Endothelial cell (in vitro differentiated cells): ENCODE measurements at regions not wholly inside any gene's neighbourhood (a gene's known extent, or its start where the extent isn't known, plus 50 kb on each side); places are given as distances from the start of the nearest gene placed in this dataset. TPM values are rescaled to one million over a fixed set of nuclear protein-coding genes. Genes with fewer than 3 reads are reported as not detected.

ENCODE experiments used
- DNase-seq: peaks from one replicate; pipeline ENCODE4 v3.0.0; 2021; ENCODE audit warnings: low spot score
- H3K27ac Mint-ChIP-seq: one replicate; pipeline ENCODE4 v1.8.0; 2021; ENCODE audit warnings: mixed read lengths, inconsistent platforms; ENCODE audit not compliant: unreplicated experiment
- H3K27me3 Mint-ChIP-seq: one replicate; pipeline ENCODE4 v1.8.0; 2021; ENCODE audit warnings: mild to moderate bottlenecking, moderate library complexity, mixed read lengths, inconsistent platforms; ENCODE audit not compliant: unreplicated experiment
- H3K36me3 Mint-ChIP-seq: one replicate; pipeline ENCODE4 v1.8.0; 2021; ENCODE audit warnings: mild to moderate bottlenecking, low read depth, mixed read lengths, inconsistent platforms; ENCODE audit not compliant: unreplicated experiment
- H3K4me1 Mint-ChIP-seq: one replicate; pipeline ENCODE4 v1.8.0; 2021; ENCODE audit warnings: mild to moderate bottlenecking, mixed read lengths, inconsistent platforms; ENCODE audit not compliant: unreplicated experiment
- H3K4me3 Mint-ChIP-seq: one replicate; pipeline ENCODE4 v1.8.0; 2021; ENCODE audit warnings: mild to moderate bottlenecking, mixed read lengths, inconsistent platforms; ENCODE audit not compliant: unreplicated experiment
- H3K9me3 Mint-ChIP-seq: one replicate; pipeline ENCODE4 v1.8.0; 2021; ENCODE audit warnings: mixed read lengths, inconsistent platforms; ENCODE audit not compliant: unreplicated experiment
- CTCF ChIP-seq: fragments of 200-600 bp; sonication (generic); IDR thresholded peaks from one replicate; pipeline ENCODE4 v1.5.0; 2021; ENCODE audit warnings: antibody characterized with exemption; ENCODE audit not compliant: unreplicated experiment
- microRNA-seq: library from miRNA; unstranded; fragments of <30 nt; microRNA quantifications from one replicate; pipeline ENCODE4, GENCODE V29; 2020; ENCODE audit not compliant: unreplicated experiment

GRCh38 chr15:62989366-62990055, 53.0 kb upstream of the TPM1 start:
- Mint-ChIP-seq H3K27ac (no peak overlapping the region), H3K9me3 (no peaks in the 10 kb centered on the region), H3K36me3 (no peaks in the 10 kb centered on the region), H3K4me3 (no peak overlapping the region), H3K4me1 (no peaks in the 10 kb centered on the region), H3K27me3 (no peaks in the 10 kb centered on the region)
- no peak for TF ChIP-seq CTCF
- no peak for DNase-seq

GRCh38 chr15:62991698-62992097, 50.8 kb upstream of the TPM1 start:
- no peak for DNase-seq
- Mint-ChIP-seq H3K27ac (no peak overlapping the region), H3K27me3 (no peaks in the 10 kb centered on the region), H3K9me3 (no peaks in the 10 kb centered on the region), H3K4me3 (no peak overlapping the region), H3K4me1 (peaks cover 3% of the 10 kb centered on the region), H3K36me3 (no peaks in the 10 kb centered on the region)
- no peak for TF ChIP-seq CTCF

GRCh38 chr15:62992302-62992701, 50.2 kb upstream of the TPM1 start:
- Mint-ChIP-seq H3K4me1 (peaks cover 3% of the 10 kb centered on the region), H3K36me3 (no peaks in the 10 kb centered on the region), H3K27me3 (no peaks in the 10 kb centered on the region), H3K27ac (no peak overlapping the region), H3K4me3 (no peak overlapping the region), H3K9me3 (no peaks in the 10 kb centered on the region)
- TF ChIP-seq CTCF: no peak
- no peak for DNase-seq

Small RNAs in the stretch of these regions (microRNA-seq; reads per million reads assigned to microRNA genes)
- 46.1 reads per million, percentile 76 among the genes with 10 or more reads in this experiment for gene MIR190A
- gene MIR6085: not detected
- not detected for gene MIR8067
